ENCODE measurements at regions not wholly inside any gene's neighbourhood (a gene's known extent, or its start where the extent isn't known, plus 50 kb on each side); places are given as distances from the start of the nearest gene placed in this dataset.
"Not testable (repeated sequence)": the region's sequence is repeated elsewhere in the genome, so short reads cannot be mapped to it uniquely, and the experiment has no call there.

- no peak for DNase-seq (ENCODE audit: low spot score)
Observed at GRCh38 chr5:9787861-9788600, 157.9 kb upstream of the TAS2R1 start.

GRCh38 chr5:9786380-9787360, 156.5 kb upstream of the TAS2R1 start:
- DNase-seq (ENCODE audit: low spot score) = no peak

- DNase-seq (ENCODE audit: low spot score) = no peak
Observed at GRCh38 chr5:9785751-9786150, 155.6 kb upstream of the TAS2R1 start.

- DNase-seq (ENCODE audit: low spot score) = no peak
Observed at GRCh38 chr5:9784231-9784630, 154.1 kb upstream of the TAS2R1 start.

GRCh38 chr5:9782826-9783560, 152.8 kb upstream of the TAS2R1 start:
- no peak for DNase-seq (ENCODE audit: low spot score)

- DNase-seq (ENCODE audit: low spot score) = no peak
Observed at GRCh38 chr5:9781890-9782289, 151.7 kb upstream of the TAS2R1 start.

- no peak for DNase-seq (ENCODE audit: low spot score)
Observed at GRCh38 chr5:9781275-9781674, 151.1 kb upstream of the TAS2R1 start.

- DNase-seq (ENCODE audit: low spot score) = no peak
Observed at GRCh38 chr5:9780501-9780900, 150.3 kb upstream of the TAS2R1 start.

- DNase-seq (ENCODE audit: low spot score) = no peak
Observed at GRCh38 chr5:9776525-9776924, 146.4 kb upstream of the TAS2R1 start.

GRCh38 chr5:9775339-9775738, 145.2 kb upstream of the TAS2R1 start:
- no peak for DNase-seq (ENCODE audit: low spot score)

GRCh38 chr5:9774472-9775079, 144.4 kb upstream of the TAS2R1 start:
- DNase-seq (ENCODE audit: low spot score) = peak; percentile 42

- DNase-seq (ENCODE audit: low spot score) = no peak
Observed at GRCh38 chr5:9771079-9771478, 140.9 kb upstream of the TAS2R1 start.

- no peak for DNase-seq (ENCODE audit: low spot score)
Observed at GRCh38 chr5:9766581-9766980, 136.4 kb upstream of the TAS2R1 start.

- DNase-seq (ENCODE audit: low spot score) = no peak
Observed at GRCh38 chr5:9765419-9766140, 135.4 kb upstream of the TAS2R1 start.

GRCh38 chr5:9761706-9762105, 131.6 kb upstream of the TAS2R1 start:
- DNase-seq (ENCODE audit: low spot score) = no peak

GRCh38 chr5:9752670-9753069, 122.5 kb upstream of the TAS2R1 start:
- DNase-seq (ENCODE audit: low spot score) = not testable (repeated sequence)

GRCh38 chr5:9743507-9743906, 113.4 kb upstream of the TAS2R1 start:
- no peak for DNase-seq (ENCODE audit: low spot score)

- no peak for DNase-seq (ENCODE audit: low spot score)
Observed at GRCh38 chr5:9742848-9743247, 112.7 kb upstream of the TAS2R1 start.

GRCh38 chr5:9739135-9739534, 109.0 kb upstream of the TAS2R1 start:
- no peak for DNase-seq (ENCODE audit: low spot score)

- DNase-seq (ENCODE audit: low spot score) = no peak
Observed at GRCh38 chr5:9737265-9737664, 107.1 kb upstream of the TAS2R1 start.

GRCh38 chr5:9733486-9733885, 103.3 kb upstream of the TAS2R1 start:
- DNase-seq (ENCODE audit: low spot score) = no peak
